Kidney epithelial cell (primary cell): ENCODE measurements at regions not wholly inside any gene's neighbourhood (a gene's known extent, or its start where the extent isn't known, plus 50 kb on each side); places are given as distances from the start of the nearest gene placed in this dataset.
A peak's percentile ranks its signal among the peaks of the same experiment; 100 is the strongest.

ENCODE experiments used
- DNase-seq: peaks from one replicate; pipeline ENCODE4 v3.0.0-alpha.2; 2010; ENCODE audit warnings: low read depth
- H3K27me3 ChIP-seq: 2 replicates; pipeline ENCODE4 v1.6.0; 2011; ENCODE audit warnings: low read length; ENCODE audit not compliant: control insufficient read depth, insufficient read depth
- H3K36me3 ChIP-seq: 2 replicates; pipeline ENCODE4 v1.5.1; 2011; ENCODE audit warnings: low read length; ENCODE audit not compliant: control insufficient read depth, insufficient read depth
- H3K4me3 ChIP-seq: 2 replicates; pipeline ENCODE4 v1.5.1; 2011; ENCODE audit warnings: low read depth, mild to moderate bottlenecking, control low read depth, low read length
- CTCF ChIP-seq: IDR thresholded peaks from 2 replicates; pipeline ENCODE4 v1.5.1; 2011; ENCODE audit warnings: mild to moderate bottlenecking, moderate library complexity, low read length, control low read depth, inconsistent platforms; ENCODE audit not compliant: insufficient read depth, poor library complexity, severe bottlenecking

- H3K27me3 ChIP-seq = no peaks in the 10 kb centered on the region
- no peak for TF ChIP-seq CTCF
- DNase-seq = peak; percentile 43
- H3K4me3 ChIP-seq = no peak overlapping the region
- no peaks in the 10 kb centered on the region for H3K36me3 ChIP-seq
These were observed 141.1 kb upstream of the WDFY3 start for GRCh38 chr4:85107553-85107952.

GRCh38 chr4:85113706-85114105, 147.2 kb upstream of the WDFY3 start:
- no peak for TF ChIP-seq CTCF
- DNase-seq = no peak
- Histone ChIP-seq H3K4me3 (no peak overlapping the region), H3K36me3 (no peaks in the 10 kb centered on the region), H3K27me3 (no peaks in the 10 kb centered on the region)

- Histone ChIP-seq H3K4me3 (no peak overlapping the region), H3K27me3 (no peaks in the 10 kb centered on the region), H3K36me3 (no peaks in the 10 kb centered on the region)
- no peak for DNase-seq
- no peak for TF ChIP-seq CTCF
These were observed 148.0 kb upstream of the WDFY3 start for GRCh38 chr4:85114526-85114925.

- Histone ChIP-seq H3K27me3 (no peaks in the 10 kb centered on the region), H3K4me3 (no peak overlapping the region), H3K36me3 (no peaks in the 10 kb centered on the region)
- TF ChIP-seq CTCF = no peak
- no peak for DNase-seq
These were observed 149.5 kb upstream of the WDFY3 start for GRCh38 chr4:85116008-85116407.

- no peaks in the 10 kb centered on the region for H3K27me3 ChIP-seq
- no peak overlapping the region for H3K4me3 ChIP-seq
- no peaks in the 10 kb centered on the region for H3K36me3 ChIP-seq
- no peak for TF ChIP-seq CTCF
- no peak for DNase-seq
These were observed 159.2 kb upstream of the WDFY3 start for GRCh38 chr4:85125688-85126087.

GRCh38 chr4:85126991-85127591, 160.6 kb upstream of the WDFY3 start:
- Histone ChIP-seq H3K36me3 (no peaks in the 10 kb centered on the region), H3K27me3 (no peaks in the 10 kb centered on the region), H3K4me3 (no peak overlapping the region)
- DNase-seq = no peak
- TF ChIP-seq CTCF = no peak
